HepG2 (cell line): ENCODE measurements at regions not wholly inside any gene's neighbourhood (a gene's known extent, or its start where the extent isn't known, plus 50 kb on each side); places are given as distances from the start of the nearest gene placed in this dataset.

Experiments
- BRCA1 ChIP-seq: sonication (generic); formaldehyde crosslinking; IDR thresholded peaks from 2 replicates; pipeline ENCODE4 v1.4.0; 2020; ENCODE audit warnings: missing genetic modification reagents
- CAMTA2 ChIP-seq: sonication (generic); formaldehyde crosslinking; IDR thresholded peaks from 2 replicates; pipeline ENCODE4 v1.4.0; 2020; ENCODE audit warnings: mild to moderate bottlenecking, missing genetic modification reagents, borderline replicate concordance
- CHCHD3 ChIP-seq: sonication (generic); formaldehyde crosslinking; IDR thresholded peaks from 2 replicates; pipeline ENCODE4 v1.8.0; 2022; ENCODE audit warnings: mild to moderate bottlenecking, missing genetic modification reagents, moderate library complexity
- ELK4 ChIP-seq: sonication (generic); formaldehyde crosslinking; IDR thresholded peaks from 2 replicates; pipeline ENCODE4 v1.9.0; 2021; ENCODE audit warnings: missing genetic modification reagents, borderline replicate concordance
- HNRNPK ChIP-seq: fragments of 200-400 bp; formaldehyde crosslinking; IDR thresholded peaks from 2 replicates; pipeline ENCODE4 v1.6.1; 2018; ENCODE audit warnings: low read length, low read depth, moderate library complexity, mild to moderate bottlenecking; ENCODE audit not compliant: poor library complexity, severe bottlenecking
- MYC ChIP-seq: sonication (generic); formaldehyde crosslinking; IDR thresholded peaks from 2 replicates; pipeline ENCODE4 v1.9.0; 2021; ENCODE audit warnings: missing genetic modification reagents, borderline replicate concordance
- PPARG ChIP-seq: conservative IDR thresholded peaks from 2 replicates; pipeline ENCODE4 v1.6.1; 2016; ENCODE audit warnings: missing biosample characterization, missing genetic modification reagents
- REL ChIP-seq: sonication (generic); formaldehyde crosslinking; conservative IDR thresholded peaks from 2 replicates; pipeline ENCODE4 v1.8.0; 2022; ENCODE audit warnings: mild to moderate bottlenecking, missing genetic modification reagents, moderate library complexity
- RFX1 ChIP-seq: fragments of 450-650 bp; IDR thresholded peaks from 2 replicates; pipeline ENCODE4 v1.6.1; 2017
- SNAPC5 ChIP-seq: sonication (generic); formaldehyde crosslinking; IDR thresholded peaks from 2 replicates; pipeline ENCODE4 v1.8.1; 2023; ENCODE audit warnings: mild to moderate bottlenecking, missing genetic modification reagents, borderline replicate concordance
- TBP ChIP-seq: sonication (generic); formaldehyde crosslinking; IDR thresholded peaks from 2 replicates; pipeline ENCODE4 v1.5.0; 2020; ENCODE audit warnings: missing genetic modification reagents
- TP53 ChIP-seq: sonication (generic); formaldehyde crosslinking; conservative IDR thresholded peaks from 2 replicates; pipeline ENCODE4 v1.4.0; 2020; ENCODE audit warnings: missing genetic modification reagents
- ZNF296 ChIP-seq: sonication (generic); formaldehyde crosslinking; conservative IDR thresholded peaks from 2 replicates; pipeline ENCODE4 v1.5.0; 2020; ENCODE audit warnings: mild to moderate bottlenecking, missing genetic modification reagents
- ZNF484 ChIP-seq: sonication (generic); formaldehyde crosslinking; IDR thresholded peaks from 2 replicates; pipeline ENCODE4 v1.5.1; 2020; ENCODE audit warnings: mild to moderate bottlenecking, low read depth, missing genetic modification reagents, borderline replicate concordance
- ZNF878 ChIP-seq: sonication (generic); formaldehyde crosslinking; IDR thresholded peaks from 2 replicates; pipeline ENCODE4 v1.8.1; 2023; ENCODE audit warnings: mild to moderate bottlenecking, missing genetic modification reagents, moderate library complexity
- ZSCAN21 ChIP-seq: sonication (generic); formaldehyde crosslinking; IDR thresholded peaks from 2 replicates; pipeline ENCODE4 v1.8.0; 2022; ENCODE audit warnings: mild to moderate bottlenecking, missing genetic modification reagents, moderate library complexity, borderline replicate concordance
- ZSCAN31 ChIP-seq: sonication (generic); formaldehyde crosslinking; IDR thresholded peaks from 2 replicates; pipeline ENCODE4 v1.5.0; 2020; ENCODE audit warnings: low read depth, mild to moderate bottlenecking, missing genetic modification reagents
- TF ChIP-seq, protein P1 (sequence below): sonication (generic); formaldehyde crosslinking; IDR thresholded peaks from 2 replicates; pipeline ENCODE4 v1.4.0; 2020; ENCODE audit warnings: mild to moderate bottlenecking, missing genetic modification reagents
- TF ChIP-seq, protein P2 (sequence below): IDR thresholded peaks from 2 replicates; pipeline ENCODE4 v1.6.1; 2012; ENCODE audit warnings: low read length, improper control_type of control experiment
- TF ChIP-seq, protein P3 (sequence below): sonication (generic); formaldehyde crosslinking; IDR thresholded peaks from 2 replicates; pipeline ENCODE4 v1.8.0; 2022; ENCODE audit warnings: missing genetic modification reagents, mild to moderate bottlenecking, inconsistent platforms, borderline replicate concordance
- TF ChIP-seq, protein P4 (sequence below): conservative IDR thresholded peaks from 2 replicates; pipeline ENCODE4 v1.6.1; 2018; ENCODE audit warnings: missing genetic modification reagents

DNA sequence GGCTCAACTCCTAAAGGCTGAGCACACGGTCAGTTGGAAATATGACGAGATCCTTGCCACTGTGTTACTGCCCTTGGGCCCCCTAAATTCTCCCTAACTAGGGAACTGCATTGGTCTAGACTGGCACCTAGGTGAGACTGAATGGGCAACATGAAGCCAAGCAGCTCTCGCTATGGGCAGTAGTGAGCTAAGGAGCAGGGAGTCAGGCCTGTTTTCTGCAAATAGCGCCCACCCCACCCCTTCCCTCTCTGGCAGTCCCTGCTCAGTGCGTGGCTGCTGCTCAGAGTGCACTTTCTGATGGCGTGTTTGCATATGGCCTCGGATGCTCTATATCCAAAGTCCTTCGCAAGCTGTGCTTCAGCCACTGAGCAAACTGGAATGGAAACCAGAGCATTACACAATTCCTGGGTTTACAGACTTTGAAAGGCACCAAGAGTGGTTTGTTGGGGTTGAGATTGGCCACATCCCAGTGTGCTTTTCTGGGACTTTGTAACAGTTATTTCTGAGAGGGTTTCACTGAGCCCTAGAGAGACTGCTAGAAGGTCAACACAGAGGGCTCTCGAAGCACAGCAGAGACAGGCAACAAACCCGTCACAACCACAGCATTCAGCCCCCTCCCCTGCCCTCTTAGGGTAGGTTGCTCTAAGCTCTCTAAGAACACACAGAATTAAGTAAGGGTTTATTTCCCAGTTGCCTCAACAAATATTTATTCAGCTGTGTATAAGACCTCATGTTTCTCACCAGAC lies 419.9 kb downstream of the STK39 start (continued):
- TF ChIP-seq ELK4 (CRISPR knock-in tag) (no peak), ZSCAN21 (peak; percentile 93), ZNF484 (CRISPR knock-in tag) (no peak), ZNF296 (CRISPR knock-in tag) (0 out of 2 replicates have a peak, but pooled peaks have one; percentile 34), TBP (no peak), CHCHD3 (CRISPR knock-in tag) (no peak), RFX1 (no peak), REL (CRISPR knock-in tag) (0 out of 2 replicates have a peak, but pooled peaks have one; percentile 58), CAMTA2 (CRISPR knock-in tag) (no peak), HNRNPK (no peak), ZNF878 (CRISPR knock-in tag) (peak; percentile 87; the same call in 1 of the 2 replicates), BRCA1 (CRISPR knock-in tag) (peak; percentile 92), MYC (CRISPR knock-in tag) (peak; percentile 90), ZSCAN31 (CRISPR knock-in tag) (peak; percentile 98), PPARG (peak; percentile 76), TP53 (CRISPR knock-in tag) (0 out of 2 replicates have a peak, but pooled peaks have one; percentile 73), SNAPC5 (peak; percentile 30; the same call in 1 of the 2 replicates)
- TF ChIP-seq, protein P1, sequence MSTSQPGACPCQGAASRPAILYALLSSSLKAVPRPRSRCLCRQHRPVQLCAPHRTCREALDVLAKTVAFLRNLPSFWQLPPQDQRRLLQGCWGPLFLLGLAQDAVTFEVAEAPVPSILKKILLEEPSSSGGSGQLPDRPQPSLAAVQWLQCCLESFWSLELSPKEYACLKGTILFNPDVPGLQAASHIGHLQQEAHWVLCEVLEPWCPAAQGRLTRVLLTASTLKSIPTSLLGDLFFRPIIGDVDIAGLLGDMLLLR (CRISPR knock-in tag): peak; percentile 70; the same call in 1 of the 2 replicates
- TF ChIP-seq, protein P2, sequence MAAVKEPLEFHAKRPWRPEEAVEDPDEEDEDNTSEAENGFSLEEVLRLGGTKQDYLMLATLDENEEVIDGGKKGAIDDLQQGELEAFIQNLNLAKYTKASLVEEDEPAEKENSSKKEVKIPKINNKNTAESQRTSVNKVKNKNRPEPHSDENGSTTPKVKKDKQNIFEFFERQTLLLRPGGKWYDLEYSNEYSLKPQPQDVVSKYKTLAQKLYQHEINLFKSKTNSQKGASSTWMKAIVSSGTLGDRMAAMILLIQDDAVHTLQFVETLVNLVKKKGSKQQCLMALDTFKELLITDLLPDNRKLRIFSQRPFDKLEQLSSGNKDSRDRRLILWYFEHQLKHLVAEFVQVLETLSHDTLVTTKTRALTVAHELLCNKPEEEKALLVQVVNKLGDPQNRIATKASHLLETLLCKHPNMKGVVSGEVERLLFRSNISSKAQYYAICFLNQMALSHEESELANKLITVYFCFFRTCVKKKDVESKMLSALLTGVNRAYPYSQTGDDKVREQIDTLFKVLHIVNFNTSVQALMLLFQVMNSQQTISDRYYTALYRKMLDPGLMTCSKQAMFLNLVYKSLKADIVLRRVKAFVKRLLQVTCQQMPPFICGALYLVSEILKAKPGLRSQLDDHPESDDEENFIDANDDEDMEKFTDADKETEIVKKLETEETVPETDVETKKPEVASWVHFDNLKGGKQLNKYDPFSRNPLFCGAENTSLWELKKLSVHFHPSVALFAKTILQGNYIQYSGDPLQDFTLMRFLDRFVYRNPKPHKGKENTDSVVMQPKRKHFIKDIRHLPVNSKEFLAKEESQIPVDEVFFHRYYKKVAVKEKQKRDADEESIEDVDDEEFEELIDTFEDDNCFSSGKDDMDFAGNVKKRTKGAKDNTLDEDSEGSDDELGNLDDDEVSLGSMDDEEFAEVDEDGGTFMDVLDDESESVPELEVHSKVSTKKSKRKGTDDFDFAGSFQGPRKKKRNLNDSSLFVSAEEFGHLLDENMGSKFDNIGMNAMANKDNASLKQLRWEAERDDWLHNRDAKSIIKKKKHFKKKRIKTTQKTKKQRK: no peak
- TF ChIP-seq, protein P3, sequence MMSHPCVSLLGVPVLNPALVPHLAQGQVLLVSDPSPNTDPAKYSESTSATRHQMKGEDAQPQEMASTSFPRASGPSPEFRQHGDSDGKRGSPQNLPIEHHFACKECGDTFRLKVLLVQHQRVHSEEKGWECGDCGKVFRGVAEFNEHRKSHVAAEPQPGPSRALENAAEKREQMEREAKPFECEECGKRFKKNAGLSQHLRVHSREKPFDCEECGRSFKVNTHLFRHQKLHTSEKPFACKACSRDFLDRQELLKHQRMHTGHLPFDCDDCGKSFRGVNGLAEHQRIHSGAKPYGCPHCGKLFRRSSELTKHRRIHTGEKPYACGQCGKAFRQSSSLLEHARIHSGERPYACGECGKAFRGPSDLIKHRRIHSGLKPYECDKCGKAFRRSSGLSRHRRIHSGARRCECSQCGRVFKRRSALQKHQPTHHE: peak; percentile 97; the same call in 1 of the 2 replicates
- TF ChIP-seq, protein P4, sequence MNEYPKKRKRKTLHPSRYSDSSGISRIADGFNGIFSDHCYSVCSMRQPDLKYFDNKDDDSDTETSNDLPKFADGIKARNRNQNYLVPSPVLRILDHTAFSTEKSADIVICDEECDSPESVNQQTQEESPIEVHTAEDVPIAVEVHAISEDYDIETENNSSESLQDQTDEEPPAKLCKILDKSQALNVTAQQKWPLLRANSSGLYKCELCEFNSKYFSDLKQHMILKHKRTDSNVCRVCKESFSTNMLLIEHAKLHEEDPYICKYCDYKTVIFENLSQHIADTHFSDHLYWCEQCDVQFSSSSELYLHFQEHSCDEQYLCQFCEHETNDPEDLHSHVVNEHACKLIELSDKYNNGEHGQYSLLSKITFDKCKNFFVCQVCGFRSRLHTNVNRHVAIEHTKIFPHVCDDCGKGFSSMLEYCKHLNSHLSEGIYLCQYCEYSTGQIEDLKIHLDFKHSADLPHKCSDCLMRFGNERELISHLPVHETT: no peak; the same call in 1 of the 2 replicates
